ENCODE measurements at regions not wholly inside any gene's neighbourhood (a gene's known extent, or its start where the extent isn't known, plus 50 kb on each side); places are given as distances from the start of the nearest gene placed in this dataset.

- ChIA-PET CTCF (no interaction called here), POLR2A (no interaction called here)
- H4K20me1 ChIP-seq (replicated peaks; ENCODE audit: control insufficient read depth, extremely low read depth, insufficient read depth, low read length), result no peaks in the 10 kb centered on the region
- H3K4me2 ChIP-seq (ENCODE audit: insufficient read depth, low read length), result no peak overlapping the region
- H3K9ac ChIP-seq (replicated peaks; ENCODE audit: extremely low read depth, insufficient read depth, low read length), result no peak overlapping the region
- BruUV-seq (replicated peaks), result no TSS peak
- intact Hi-C loops (cut with micrococcal nuclease) (no loop called here), dilution Hi-C loops (cut with MboI; ENCODE audit: extremely low pct_ligation_motif_present, low sequenced_read_pairs) (no loop called here)
- no peak for FAIRE-seq
- no peaks in the 10 kb centered on the region for H3K36me3 ChIP-seq (ENCODE audit: control insufficient read depth in 2 of 2, extremely low read depth in 1 of 2, insufficient read depth in 2 of 2, low read length in 2 of 2)
- no peak overlapping the region for H2AFZ ChIP-seq (ENCODE audit: low read depth, low read length)
- H3K27ac ChIP-seq (ENCODE audit: insufficient read depth, low read depth, low read length), result no peak overlapping the region
- no peak overlapping the region for H3K4me3 ChIP-seq (replicated peaks in 1 of 3; ENCODE audit: insufficient read depth in 1 of 3, low read depth in 1 of 3, low read length in 3 of 3)
- no peaks in the 10 kb centered on the region for H3K9me1 ChIP-seq (replicated peaks; ENCODE audit: control insufficient read depth, extremely low read depth, insufficient read depth, low read length)
- no peaks in the 10 kb centered on the region for H3K79me2 ChIP-seq (ENCODE audit: control insufficient read depth, insufficient read depth, low read length)
- TF ChIP-seq POLR2A (IDR thresholded peaks at IDR 0.05; ENCODE audit: low read depth, low read length) (no peak), FOS (IDR thresholded peaks at IDR 0.05; ENCODE audit: borderline replicate concordance, insufficient read depth, low read length) (no peak), MAX (IDR thresholded peaks at IDR 0.05; ENCODE audit: insufficient read depth, insufficient read length) (no peak), POLR2AphosphoS5 (IDR thresholded peaks at IDR 0.05; ENCODE audit: insufficient read depth, low read depth, low read length) (no peak), GATA2 (IDR thresholded peaks at IDR 0.05; ENCODE audit: insufficient read depth, insufficient read length, low read depth, low read length) (no peak), EZH2 (IDR thresholded peaks at IDR 0.05; ENCODE audit: borderline replicate concordance, low read depth, low read length, severe bottlenecking) (no peak), JUN (IDR thresholded peaks at IDR 0.05; ENCODE audit: borderline replicate concordance, insufficient read depth, insufficient read length, low read depth) (no peak), MYC (IDR thresholded peaks at IDR 0.05; ENCODE audit: low read depth, low read length) (no peak), CTCF (IDR thresholded peaks at IDR 0.05; ENCODE audit: extremely low read depth in 1 of 2, insufficient read depth in 1 of 2, low read depth in 1 of 2, low read length in 2 of 2) (no peak)
- H3K27me3 ChIP-seq (ENCODE audit: control insufficient read depth in 2 of 2, insufficient read depth in 2 of 2, low read length in 2 of 2), result no peaks in the 10 kb centered on the region
- no peak for DNase-seq (ENCODE audit: low read depth, low spot score)
- H3K4me1 ChIP-seq (ENCODE audit: control insufficient read depth, extremely low read depth, insufficient read depth, low read length), result no peaks in the 10 kb centered on the region
- H3K9me3 ChIP-seq (replicated peaks; ENCODE audit: control insufficient read depth, insufficient read depth, low read length), result no peaks in the 10 kb centered on the region
Measured at GRCh38 chr2:57139179-57139578, 907.4 kb upstream of the VRK2 start.

All from endothelial cell of umbilical vein (primary cell).